ENCODE measurements at regions not wholly inside any gene's neighbourhood (a gene's known extent, or its start where the extent isn't known, plus 50 kb on each side); places are given as distances from the start of the nearest gene placed in this dataset.

- H3K27ac ChIP-seq = no peak overlapping the region
Observed at GRCh38 chr5:175795959-175796358, 75.4 kb upstream of the CPLX2 start.

DNA sequence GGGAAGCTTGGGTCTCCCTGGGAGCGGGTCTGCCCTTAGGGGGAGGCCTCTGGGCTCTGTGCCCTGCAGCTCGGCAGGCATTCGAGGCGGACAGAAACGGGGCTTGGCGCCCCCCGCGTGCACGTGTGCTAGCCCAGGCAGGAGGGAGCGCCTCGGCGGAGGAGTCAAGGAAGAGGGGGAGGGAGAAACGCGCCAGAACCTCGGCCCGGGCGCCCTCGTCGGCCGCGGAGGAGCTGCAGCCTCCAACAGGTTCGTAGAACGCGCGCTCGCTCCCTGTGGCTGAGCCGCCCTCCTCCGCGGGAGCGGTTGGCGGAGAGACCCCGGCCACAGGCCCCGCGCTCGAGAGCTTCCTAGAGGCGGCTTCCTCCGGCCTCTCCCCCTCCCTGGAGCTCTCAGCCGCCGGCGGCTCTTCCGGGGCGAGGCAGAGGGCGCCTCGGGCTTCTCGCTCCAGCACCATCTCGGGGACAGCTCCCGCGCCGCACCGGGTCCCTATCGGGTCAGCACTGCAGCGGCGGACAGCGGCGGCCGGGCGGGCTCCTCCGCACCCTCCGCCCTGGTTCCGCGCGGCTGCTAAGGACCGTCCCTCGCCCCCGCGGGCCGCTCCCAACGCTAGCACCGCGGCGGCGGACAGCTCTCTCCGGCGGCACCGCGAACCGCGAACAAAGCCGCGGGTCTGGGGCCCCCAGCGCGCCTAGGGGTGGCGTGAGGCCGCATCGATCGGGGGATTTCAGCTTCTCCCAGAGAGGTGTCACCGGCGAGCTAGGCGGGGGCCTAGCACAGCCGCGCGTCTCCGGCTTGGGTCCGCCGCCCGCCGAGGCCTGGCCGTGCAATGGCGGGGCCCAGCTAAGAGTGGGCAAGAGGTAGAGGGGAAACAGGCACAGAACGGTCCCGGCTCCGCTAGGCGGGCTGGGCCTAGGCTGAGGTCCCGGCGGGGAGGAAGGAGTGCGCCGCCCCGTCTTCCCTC, 74.6 kb upstream of the CPLX2 start:
- WGBS, 2 donors = 1 to 2% methylated on average over 106 to 108 of the region's 108 CpGs
- no peaks in the 10 kb centered on the region for H3K36me3 ChIP-seq
- TF ChIP-seq CTCF (IDR thresholded peaks at IDR 0.05) = no peak
- H3K9me3 ChIP-seq = peaks cover 0 to 1% (median 0%) of the 10 kb centered on the region in 11 donors
- H3K4me3 ChIP-seq = peak overlapping the region in 7 of 10 donors; percentile 16 to 32 (median 24)
- intact Hi-C loops (cut with DNase I) = no loop called here
- peaks cover 0 to 97% (median 84%) of the 10 kb centered on the region in 7 donors for H3K27me3 ChIP-seq
- ATAC-seq (peak; percentile 97 to 99 (median 99)), DNase-seq (peak; percentile 79 to 80)
- peaks cover 0 to 18% (median 9%) of the 10 kb centered on the region in 9 donors for H3K4me1 ChIP-seq
- H3K27ac ChIP-seq = no peak overlapping the region

More at GRCh38 chr5:175795959-175796358, 75.4 kb upstream of the CPLX2 start:
- ATAC-seq = no peak
- WGBS, 2 donors = 67 to 70% methylated on average over 3 of the region's 3 CpGs
- H3K9me3 ChIP-seq = peaks cover 0 to 7% (median 0%) of the 10 kb centered on the region in 11 donors
- no peak for TF ChIP-seq CTCF (IDR thresholded peaks at IDR 0.05)
- intact Hi-C loops (cut with DNase I) = no loop called here
- no peak overlapping the region for H3K4me3 ChIP-seq
- H3K36me3 ChIP-seq = no peaks in the 10 kb centered on the region
- peaks cover 0 to 18% (median 9%) of the 10 kb centered on the region in 9 donors for H3K4me1 ChIP-seq
- no peak for DNase-seq
- peaks cover 0 to 96% (median 81%) of the 10 kb centered on the region in 7 donors for H3K27me3 ChIP-seq

GRCh38 chr5:175797521-175798038, 73.8 kb upstream of the CPLX2 start:
- Histone ChIP-seq H3K9me3 (no peaks in the 10 kb centered on the region), H3K36me3 (no peaks in the 10 kb centered on the region), H3K4me1 (peaks cover 0 to 18% (median 9%) of the 10 kb centered on the region in 9 donors), H3K27me3 (peaks cover 0 to 97% (median 85%) of the 10 kb centered on the region in 7 donors), H3K27ac (no peak overlapping the region), H3K4me3 (peak overlapping the region in 3 of 10 donors; percentile 24 to 32 (median 29))
- ATAC-seq (no peak), DNase-seq (no peak)
- intact Hi-C loops (cut with DNase I) = no loop called here
- WGBS, 2 donors = 1% methylated on average over 27 of the region's 27 CpGs
- TF ChIP-seq CTCF (IDR thresholded peaks at IDR 0.05) = no peak

- 94 to 98% methylated on average over 2 of the region's 2 CpGs for WGBS, 2 donors
- Histone ChIP-seq H3K36me3 (no peaks in the 10 kb centered on the region), H3K4me1 (peaks cover 0 to 18% (median 9%) of the 10 kb centered on the region in 9 donors), H3K27ac (no peak overlapping the region), H3K9me3 (no peaks in the 10 kb centered on the region), H3K4me3 (no peak overlapping the region), H3K27me3 (peaks cover 0 to 97% (median 84%) of the 10 kb centered on the region in 7 donors)
- intact Hi-C loops (cut with DNase I) = no loop called here
- ATAC-seq (no peak), DNase-seq (no peak)
- TF ChIP-seq CTCF (IDR thresholded peaks at IDR 0.05) = no peak
Observed at GRCh38 chr5:175798626-175799025, 72.8 kb upstream of the CPLX2 start.

Data from heart right ventricle (tissue), 16 donors.